ENCODE measurements at regions not wholly inside any gene's neighbourhood (a gene's known extent, or its start where the extent isn't known, plus 50 kb on each side); places are given as distances from the start of the nearest gene placed in this dataset.

GRCh38 chr5:172556971-172557461, 84.0 kb upstream of the NEURL1B start:
- POLR2A ChIA-PET, result no interaction called here
- H3K36me3 Mint-ChIP-seq, result no peaks in the 10 kb centered on the region

GRCh38 chr5:172556262-172556661, 84.8 kb upstream of the NEURL1B start:
- Histone ChIP-seq H3K4me3 (ENCODE audit: low read length) (no peak overlapping the region), H3K27ac (ENCODE audit: low read depth, low read length) (no peak overlapping the region), H3K36me3 (ENCODE audit: insufficient read depth, low read length) (no peaks in the 10 kb centered on the region), H3K4me1 (ENCODE audit: insufficient read depth, low read length) (no peaks in the 10 kb centered on the region), H3K27me3 (ENCODE audit: insufficient read depth, low read length, poor library complexity, severe bottlenecking) (no peaks in the 10 kb centered on the region), H3K9me3 (ENCODE audit: low read length) (no peaks in the 10 kb centered on the region)
- Mint-ChIP-seq H3K27ac (no peak overlapping the region), H3K4me1 (no peaks in the 10 kb centered on the region), H3K9me3 (no peaks in the 10 kb centered on the region), H3K36me3 (no peaks in the 10 kb centered on the region), H3K27me3 (peaks cover 13 to 28% of the 10 kb centered on the region in 2 donors), H3K4me3 (no peak overlapping the region)
- no peak for DNase-seq
- ChIA-PET POLR2A (no interaction called here), CTCF (no interaction called here)

More at GRCh38 chr5:172556971-172557461, 84.0 kb upstream of the NEURL1B start:
- Histone ChIP-seq H3K9me3 (ENCODE audit: low read length) (no peaks in the 10 kb centered on the region), H3K27ac (ENCODE audit: low read depth, low read length) (no peak overlapping the region), H3K4me3 (ENCODE audit: low read length) (no peak overlapping the region), H3K27me3 (ENCODE audit: insufficient read depth, low read length, poor library complexity, severe bottlenecking) (no peaks in the 10 kb centered on the region), H3K4me1 (ENCODE audit: insufficient read depth, low read length) (no peaks in the 10 kb centered on the region), H3K36me3 (ENCODE audit: insufficient read depth, low read length) (no peaks in the 10 kb centered on the region)
- no peak for DNase-seq
- Mint-ChIP-seq H3K27ac (no peak overlapping the region), H3K9me3 (no peaks in the 10 kb centered on the region), H3K4me3 (no peak overlapping the region), H3K4me1 (no peaks in the 10 kb centered on the region), H3K27me3 (peaks cover 12 to 28% of the 10 kb centered on the region in 2 donors)
- CTCF ChIA-PET, result no interaction called here

GRCh38 chr5:172554562-172554961, 86.5 kb upstream of the NEURL1B start:
- H3K27me3 ChIP-seq (ENCODE audit: insufficient read depth, low read length, poor library complexity, severe bottlenecking), result no peaks in the 10 kb centered on the region
- Mint-ChIP-seq H3K4me1 (no peaks in the 10 kb centered on the region), H3K27ac (no peak overlapping the region), H3K4me3 (no peak overlapping the region), H3K36me3 (no peaks in the 10 kb centered on the region), H3K27me3 (peaks cover 13 to 27% of the 10 kb centered on the region in 2 donors), H3K9me3 (no peaks in the 10 kb centered on the region)
- no peak overlapping the region for H3K4me3 ChIP-seq (ENCODE audit: low read length)
- no peaks in the 10 kb centered on the region for H3K36me3 ChIP-seq (ENCODE audit: insufficient read depth, low read length)
- no peak overlapping the region for H3K27ac ChIP-seq (ENCODE audit: low read depth, low read length)
- H3K9me3 ChIP-seq (ENCODE audit: low read length), result no peaks in the 10 kb centered on the region
- no peak for DNase-seq
- POLR2A ChIA-PET, result no interaction called here
- CTCF ChIA-PET, result no interaction called here
- H3K4me1 ChIP-seq (ENCODE audit: insufficient read depth, low read length), result no peaks in the 10 kb centered on the region

- Mint-ChIP-seq H3K27ac (peak overlapping the region in 1 of 8 donors; percentile 33), H3K36me3 (no peaks in the 10 kb centered on the region), H3K27me3 (peaks cover 13 to 23% of the 10 kb centered on the region in 2 donors), H3K9me3 (no peaks in the 10 kb centered on the region), H3K4me1 (no peaks in the 10 kb centered on the region), H3K4me3 (no peak overlapping the region)
- ChIA-PET POLR2A (no interaction called here), CTCF (no interaction called here)
- Histone ChIP-seq H3K27ac (ENCODE audit: low read depth, low read length) (no peak overlapping the region), H3K27me3 (ENCODE audit: insufficient read depth, low read length, poor library complexity, severe bottlenecking) (no peaks in the 10 kb centered on the region), H3K4me3 (ENCODE audit: low read length) (no peak overlapping the region), H3K36me3 (ENCODE audit: insufficient read depth, low read length) (no peaks in the 10 kb centered on the region), H3K9me3 (ENCODE audit: low read length) (no peaks in the 10 kb centered on the region), H3K4me1 (ENCODE audit: insufficient read depth, low read length) (no peaks in the 10 kb centered on the region)
- DNase-seq, result no peak
These were observed 87.2 kb upstream of the NEURL1B start for GRCh38 chr5:172553903-172554302.

- DNase-seq, result no peak
- ChIA-PET CTCF (no interaction called here), POLR2A (no interaction called here)
- Mint-ChIP-seq H3K36me3 (no peaks in the 10 kb centered on the region), H3K27me3 (peaks cover 10 to 19% of the 10 kb centered on the region in 2 donors), H3K9me3 (no peaks in the 10 kb centered on the region), H3K27ac (no peak overlapping the region), H3K4me3 (no peak overlapping the region), H3K4me1 (no peaks in the 10 kb centered on the region)
- no peaks in the 10 kb centered on the region for H3K36me3 ChIP-seq (ENCODE audit: insufficient read depth, low read length)
- no peak overlapping the region for H3K4me3 ChIP-seq (ENCODE audit: low read length)
- H3K27ac ChIP-seq (ENCODE audit: low read depth, low read length), result no peak overlapping the region
- no peaks in the 10 kb centered on the region for H3K27me3 ChIP-seq (ENCODE audit: insufficient read depth, low read length, poor library complexity, severe bottlenecking)
- H3K4me1 ChIP-seq (ENCODE audit: insufficient read depth, low read length), result no peaks in the 10 kb centered on the region
- H3K9me3 ChIP-seq (ENCODE audit: low read length), result no peaks in the 10 kb centered on the region
These were observed 87.9 kb upstream of the NEURL1B start for GRCh38 chr5:172553167-172553566.

GRCh38 chr5:172550996-172551395, 90.1 kb upstream of the NEURL1B start:
- ChIA-PET POLR2A (no interaction called here), CTCF (no interaction called here)
- Histone ChIP-seq H3K27ac (ENCODE audit: low read depth, low read length) (no peak overlapping the region), H3K4me3 (ENCODE audit: low read length) (no peak overlapping the region), H3K4me1 (ENCODE audit: insufficient read depth, low read length) (no peaks in the 10 kb centered on the region), H3K36me3 (ENCODE audit: insufficient read depth, low read length) (no peaks in the 10 kb centered on the region), H3K27me3 (ENCODE audit: insufficient read depth, low read length, poor library complexity, severe bottlenecking) (no peaks in the 10 kb centered on the region), H3K9me3 (ENCODE audit: low read length) (no peaks in the 10 kb centered on the region)
- DNase-seq, result no peak
- H3K4me1 Mint-ChIP-seq, result no peaks in the 10 kb centered on the region
- peaks cover 0 to 2% (median 0%) of the 10 kb centered on the region in 5 donors for H3K9me3 Mint-ChIP-seq
- no peaks in the 10 kb centered on the region for H3K36me3 Mint-ChIP-seq
- no peak overlapping the region for H3K27ac Mint-ChIP-seq
- H3K4me3 Mint-ChIP-seq, result no peak overlapping the region
- peaks cover 10 to 16% of the 10 kb centered on the region in 2 donors for H3K27me3 Mint-ChIP-seq

- H3K9me3 Mint-ChIP-seq, result peaks cover 0 to 2% (median 0%) of the 10 kb centered on the region in 5 donors
- no peak overlapping the region for H3K27ac Mint-ChIP-seq
- DNase-seq, result no peak
- CTCF ChIA-PET, result no interaction called here
- Histone ChIP-seq H3K36me3 (ENCODE audit: insufficient read depth, low read length) (no peaks in the 10 kb centered on the region), H3K9me3 (ENCODE audit: low read length) (no peaks in the 10 kb centered on the region), H3K4me3 (ENCODE audit: low read length) (no peak overlapping the region), H3K4me1 (ENCODE audit: insufficient read depth, low read length) (no peaks in the 10 kb centered on the region), H3K27me3 (ENCODE audit: insufficient read depth, low read length, poor library complexity, severe bottlenecking) (no peaks in the 10 kb centered on the region), H3K27ac (ENCODE audit: low read depth, low read length) (no peak overlapping the region)
- H3K27me3 Mint-ChIP-seq, result peaks cover 10 to 23% of the 10 kb centered on the region in 2 donors
- no peak overlapping the region for H3K4me3 Mint-ChIP-seq
- POLR2A ChIA-PET, result no interaction called here
- no peaks in the 10 kb centered on the region for H3K36me3 Mint-ChIP-seq
- no peaks in the 10 kb centered on the region for H3K4me1 Mint-ChIP-seq
These were observed 90.8 kb upstream of the NEURL1B start for GRCh38 chr5:172550096-172550765.

GRCh38 chr5:172549696-172550095, 91.4 kb upstream of the NEURL1B start:
- H3K36me3 Mint-ChIP-seq, result no peaks in the 10 kb centered on the region

More at GRCh38 chr5:172549696-172550095, 91.4 kb upstream of the NEURL1B start:
- H3K9me3 ChIP-seq (ENCODE audit: low read length), result no peaks in the 10 kb centered on the region
- no peak for DNase-seq
- POLR2A ChIA-PET, result no interaction called here
- Mint-ChIP-seq H3K9me3 (peaks cover 0 to 2% (median 0%) of the 10 kb centered on the region in 5 donors), H3K4me1 (no peaks in the 10 kb centered on the region), H3K27ac (no peak overlapping the region), H3K4me3 (no peak overlapping the region), H3K27me3 (peaks cover 8 to 25% of the 10 kb centered on the region in 2 donors)
- no peaks in the 10 kb centered on the region for H3K27me3 ChIP-seq (ENCODE audit: insufficient read depth, low read length, poor library complexity, severe bottlenecking)
- CTCF ChIA-PET, result no interaction called here
- H3K27ac ChIP-seq (ENCODE audit: low read depth, low read length), result no peak overlapping the region
- no peaks in the 10 kb centered on the region for H3K4me1 ChIP-seq (ENCODE audit: insufficient read depth, low read length)
- H3K36me3 ChIP-seq (ENCODE audit: insufficient read depth, low read length), result no peaks in the 10 kb centered on the region
- no peak overlapping the region for H3K4me3 ChIP-seq (ENCODE audit: low read length)

Data from CD8-positive, alpha-beta memory T cell (primary cell).